IMR-90 (cell line): ENCODE measurements at regions not wholly inside any gene's neighbourhood (a gene's known extent, or its start where the extent isn't known, plus 50 kb on each side); places are given as distances from the start of the nearest gene placed in this dataset.

Experiments used
- ATAC-seq: fragments of 200-7000 bp; cut with Tn5 transposase; 2 replicates; pipeline ENCODE4 v1.9.1; 2020; ENCODE audit warnings: low read depth, mild to moderate bottlenecking, moderate library complexity
- BruUV-seq: library from RNA; stranded (reverse); fragments of 400-500 nt; replicated peaks from 2 replicates; lab custom pipeline; 2021; lab: Mats Ljungman, UMichigan
- CTCF ChIA-PET: fragments of 300-600 bp; formaldehyde crosslinking; extraction: SDS; loops from one replicate; lab custom pipeline; 2021; ENCODE audit warnings: antibody characterized with exemption; lab: Yijun Ruan, JAX
- POLR2A ChIA-PET: fragments of 300-600 bp; sonication (Branson Sonifier 250); formaldehyde crosslinking; loops from one replicate; lab custom pipeline; 2022; ENCODE audit warnings: antibody characterized with exemption; ENCODE audit not compliant: unreplicated experiment; lab: Charles Lee
- DNase-seq: peaks from one replicate; pipeline ENCODE4 v3.0.0; 2013
- H2AFZ ChIP-seq: replicated peaks from 2 replicates; pipeline ENCODE3; 2013; ENCODE audit warnings: low read length, mild to moderate bottlenecking; ENCODE audit not compliant: poor library complexity
- H2AK5ac ChIP-seq: 2 replicates; pipeline ENCODE4 v1.6.1; 2013; ENCODE audit warnings: low read depth, low read length, inconsistent platforms
- H2AK9ac ChIP-seq: replicated peaks from 2 replicates; pipeline ENCODE3; 2013; ENCODE audit warnings: mild to moderate bottlenecking, low read depth, low read length, moderate library complexity; ENCODE audit not compliant: poor library complexity
- H2BK120ac ChIP-seq: 2 replicates; pipeline ENCODE4 v1.6.1; 2013; ENCODE audit warnings: low read depth, low read length, inconsistent platforms
- H2BK15ac ChIP-seq: 3 replicates; pipeline ENCODE4 v1.6.1; 2013; ENCODE audit warnings: low read depth, low read length, inconsistent platforms
- H2BK20ac ChIP-seq: 2 replicates; pipeline ENCODE4 v1.6.1; 2013; ENCODE audit warnings: low read depth, mild to moderate bottlenecking, inconsistent platforms, low read length, moderate library complexity
- H2BK5ac ChIP-seq: 2 replicates; pipeline ENCODE4 v1.6.1; 2013; ENCODE audit warnings: mild to moderate bottlenecking, low read depth, low read length, inconsistent platforms; ENCODE audit not compliant: poor library complexity, severe bottlenecking
- H3K14ac ChIP-seq: replicated peaks from 2 replicates; pipeline ENCODE4 v1.6.1; 2013; ENCODE audit warnings: low read depth, low read length, inconsistent platforms
- H3K18ac ChIP-seq: 2 replicates; pipeline ENCODE4 v1.6.1; 2013; ENCODE audit warnings: low read depth, low read length, control low read depth
- H3K23ac ChIP-seq: 2 replicates; pipeline ENCODE4 v1.6.1; 2013; ENCODE audit warnings: low read depth, low read length, inconsistent platforms
- H3K27ac ChIP-seq: 2 replicates; pipeline ENCODE4 v1.5.1; 2013; ENCODE audit warnings: mild to moderate bottlenecking, control low read depth, low read length; ENCODE audit not compliant: insufficient read depth
- H3K27me3 ChIP-seq: 2 replicates; pipeline ENCODE4 v1.6.1; 2013; ENCODE audit warnings: low read length; ENCODE audit not compliant: control insufficient read depth, insufficient read depth
- H3K36me3 ChIP-seq: 2 replicates; pipeline ENCODE4 v1.6.1; 2013; ENCODE audit warnings: low read length, mixed read lengths; ENCODE audit not compliant: control insufficient read depth, insufficient read depth
- H3K4ac ChIP-seq: 2 replicates; pipeline ENCODE4 v1.6.1; 2013; ENCODE audit warnings: low read depth, low read length, inconsistent platforms
- H3K4me1 ChIP-seq: 2 replicates; pipeline ENCODE4 v1.6.1; 2013; ENCODE audit warnings: low read length, mixed read lengths; ENCODE audit not compliant: control insufficient read depth, insufficient read depth
- H3K4me2 ChIP-seq: 2 replicates; pipeline ENCODE4 v1.6.1; 2013; ENCODE audit warnings: low read depth, mild to moderate bottlenecking, control low read depth, low read length, moderate library complexity
- H3K4me3 ChIP-seq: 2 replicates; pipeline ENCODE4 v1.5.1; 2013; ENCODE audit warnings: low read depth, mild to moderate bottlenecking, control low read depth, low read length, moderate library complexity; ENCODE audit not compliant: insufficient read depth
- H3K56ac ChIP-seq: 2 replicates; pipeline ENCODE4 v1.6.1; 2013; ENCODE audit warnings: low read length, inconsistent platforms; ENCODE audit not compliant: insufficient read depth; ENCODE audit errors: extremely low read depth
- H3K79me1 ChIP-seq, 2 experiments: 2 replicates each; pipeline ENCODE4 v1.6.1; 2013; ENCODE audit warnings: low read length in 2 of 2, inconsistent platforms in 1 of 2, low read depth in 1 of 2
- H3K9ac ChIP-seq: 2 replicates; pipeline ENCODE4 v1.6.1; 2013; ENCODE audit warnings: low read depth, low read length, control low read depth
- H3K9me1 ChIP-seq: 2 replicates; pipeline ENCODE4 v1.6.1; 2013; ENCODE audit warnings: low read length, inconsistent platforms; ENCODE audit not compliant: insufficient read depth
- H3K9me3 ChIP-seq: 2 replicates; pipeline ENCODE4 v1.6.1; 2013; ENCODE audit warnings: low read length; ENCODE audit not compliant: control insufficient read depth, insufficient read depth
- H4K20me1 ChIP-seq: 2 replicates; pipeline ENCODE4 v1.6.1; 2013; ENCODE audit warnings: low read length, inconsistent platforms; ENCODE audit not compliant: insufficient read depth
- H4K5ac ChIP-seq: 2 replicates; pipeline ENCODE4 v1.6.1; 2013; ENCODE audit warnings: mild to moderate bottlenecking, low read depth, low read length, control low read depth
- H4K8ac ChIP-seq, 2 experiments: 2 replicates each; pipeline ENCODE4 v1.6.1; 2013; ENCODE audit warnings: low read depth in 2 of 2, low read length in 2 of 2, control low read depth in 1 of 2, inconsistent platforms in 1 of 2
- H4K91ac ChIP-seq: 2 replicates; pipeline ENCODE4 v1.6.1; 2013; ENCODE audit warnings: low read depth, low read length, inconsistent platforms; ENCODE audit not compliant: insufficient read depth
- BHLHE40 ChIP-seq: fragments of 150-350 bp; IDR thresholded peaks from 2 replicates; pipeline ENCODE4 v1.6.1; 2016; ENCODE audit warnings: mild to moderate bottlenecking, low read depth, low read length
- CEBPB ChIP-seq: IDR thresholded peaks from 2 replicates; pipeline ENCODE4 v1.6.1; 2012; ENCODE audit warnings: low read depth, low read length, improper control_type of control experiment
- CHD1 ChIP-seq: IDR thresholded peaks from 2 replicates; pipeline ENCODE4 v1.6.1; 2012; ENCODE audit warnings: low read depth, low read length, improper control_type of control experiment
- FOS ChIP-seq: fragments of 150-350 bp; IDR thresholded peaks from 2 replicates; pipeline ENCODE4 v1.6.1; 2016; ENCODE audit warnings: low read depth, low read length
- MAFK ChIP-seq: IDR thresholded peaks from 2 replicates; pipeline ENCODE4 v1.6.1; 2012; ENCODE audit warnings: low read depth, low read length, improper control_type of control experiment
- MAZ ChIP-seq: IDR thresholded peaks from 2 replicates; pipeline ENCODE4 v1.6.1; 2012; ENCODE audit warnings: low read depth, mild to moderate bottlenecking, low read length, improper control_type of control experiment, moderate library complexity, borderline replicate concordance
- NFE2L2 ChIP-seq: fragments of 150-350 bp; IDR thresholded peaks from 2 replicates; pipeline ENCODE4 v1.6.1; 2016; ENCODE audit warnings: low read depth, mild to moderate bottlenecking, low read length
- POLR2A ChIP-seq: IDR thresholded peaks from 2 replicates; pipeline ENCODE4 v1.6.1; 2012; ENCODE audit warnings: mild to moderate bottlenecking, low read depth, low read length
- RAD21 ChIP-seq: IDR thresholded peaks from 2 replicates; pipeline ENCODE4 v1.6.1; 2012; ENCODE audit warnings: low read length, improper control_type of control experiment
- RCOR1 ChIP-seq: IDR thresholded peaks from 2 replicates; pipeline ENCODE4 v1.6.1; 2012; ENCODE audit warnings: mild to moderate bottlenecking, low read length, improper control_type of control experiment; ENCODE audit not compliant: insufficient replicate concordance
- RFX5 ChIP-seq: IDR thresholded peaks from 2 replicates; pipeline ENCODE4 v1.8.0; 2012; ENCODE audit warnings: low read depth, mild to moderate bottlenecking, low read length, moderate library complexity
- SMC3 ChIP-seq: fragments of 150-350 bp; IDR thresholded peaks from 2 replicates; pipeline ENCODE4 v1.6.1; 2016; ENCODE audit warnings: low read depth, mild to moderate bottlenecking, antibody characterized with exemption, low read length, moderate library complexity
- USF2 ChIP-seq: fragments of 150-350 bp; IDR thresholded peaks from 2 replicates; pipeline ENCODE4 v1.6.1; 2017; ENCODE audit warnings: mild to moderate bottlenecking, antibody characterized with exemption, low read length, low read depth
- WGBS, 2 experiments: methylation state at CpG; one replicate each; pipeline versions ENCODE4 v1.1.5 to v1.1.7; 2013; ENCODE audit warnings: missing lambda C conversion rate in 2 of 2; ENCODE audit not compliant: insufficient read length in 1 of 2; ENCODE audit errors: extremely low coverage in 2 of 2; 5-methylcytosine and 5-hydroxymethylcytosine counted together
- dilution Hi-C: fragments of 300-500 bp; cut with HindIII; formaldehyde crosslinking; loops from one replicate; pipeline ENCODE4 v1.14.3; 2018; ENCODE audit warnings: low sequenced_read_pairs; ENCODE audit not compliant: unreplicated experiment
- in situ Hi-C: fragments of 300-500 bp; cut with MboI; formaldehyde crosslinking; loops from 3 replicates; pipeline ENCODE4 v1.14.3; 2019; ENCODE audit warnings: low sequenced_read_pairs, inconsistent platforms, mixed read lengths
- intact Hi-C: fragments of 100-400 bp; cut with micrococcal nuclease; formaldehyde crosslinking; loops from 2 replicates; pipeline ENCODE4 v1.10.0; 2022
- TF ChIP-seq, protein P1 (sequence below): fragments of 150-350 bp; IDR thresholded peaks from 2 replicates; pipeline ENCODE4 v1.6.1; 2016; ENCODE audit warnings: low read depth, mild to moderate bottlenecking, low read length, moderate library complexity, borderline replicate concordance
- TF ChIP-seq, protein P2 (sequence below): conservative IDR thresholded peaks from 2 replicates; pipeline ENCODE4 v1.5.1; 2012; ENCODE audit warnings: mild to moderate bottlenecking, low read depth, low read length, improper control_type of control experiment

GRCh38 chr2:167842047-167842446, 405.3 kb downstream of the STK39 start:
- WGBS, 2 experiments, result no CpG with 5 or more reads among the region's 1 CpG
- CTCF ChIA-PET, result no interaction called here
- in situ Hi-C loops, result no loop called here

More at GRCh38 chr2:167842047-167842446, 405.3 kb downstream of the STK39 start:
- Histone ChIP-seq H3K4me2 (no peak overlapping the region), H4K5ac (no peak overlapping the region), H3K23ac (no peak overlapping the region), H4K20me1 (no peaks in the 10 kb centered on the region), H3K9me1 (no peaks in the 10 kb centered on the region), H2AK9ac (no peak overlapping the region), H3K4me3 (no peak overlapping the region), H3K27me3 (no peaks in the 10 kb centered on the region), H3K9ac (no peak overlapping the region), H3K18ac (no peak overlapping the region), H2BK20ac (no peak overlapping the region), H2BK120ac (no peak overlapping the region), H3K36me3 (no peaks in the 10 kb centered on the region), H2BK5ac (no peak overlapping the region), H2AK5ac (no peak overlapping the region), H3K4me1 (no peaks in the 10 kb centered on the region), H3K4ac (no peak overlapping the region), H4K8ac (no peak overlapping the region), H3K27ac (no peak overlapping the region), H3K14ac (no peak overlapping the region), H4K91ac (no peak overlapping the region), H2BK15ac (no peak overlapping the region), H2AFZ (no peak overlapping the region), H3K56ac (no peak overlapping the region), H3K9me3 (no peaks in the 10 kb centered on the region), H3K79me1 (no peaks in the 10 kb centered on the region)
- POLR2A ChIA-PET, result no interaction called here
- DNase-seq, result no peak
- intact Hi-C loops, result no loop called here
- no TSS peak for BruUV-seq
- no peak for TF ChIP-seq USF2
- no peak for TF ChIP-seq BHLHE40
- no peak for TF ChIP-seq MAZ
- TF ChIP-seq RCOR1, result no peak
- TF ChIP-seq FOS, result no peak
- no peak for TF ChIP-seq CHD1
- TF ChIP-seq RFX5, result no peak
- no peak for TF ChIP-seq POLR2A
- TF ChIP-seq, protein P1, sequence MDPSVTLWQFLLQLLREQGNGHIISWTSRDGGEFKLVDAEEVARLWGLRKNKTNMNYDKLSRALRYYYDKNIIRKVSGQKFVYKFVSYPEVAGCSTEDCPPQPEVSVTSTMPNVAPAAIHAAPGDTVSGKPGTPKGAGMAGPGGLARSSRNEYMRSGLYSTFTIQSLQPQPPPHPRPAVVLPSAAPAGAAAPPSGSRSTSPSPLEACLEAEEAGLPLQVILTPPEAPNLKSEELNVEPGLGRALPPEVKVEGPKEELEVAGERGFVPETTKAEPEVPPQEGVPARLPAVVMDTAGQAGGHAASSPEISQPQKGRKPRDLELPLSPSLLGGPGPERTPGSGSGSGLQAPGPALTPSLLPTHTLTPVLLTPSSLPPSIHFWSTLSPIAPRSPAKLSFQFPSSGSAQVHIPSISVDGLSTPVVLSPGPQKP, result no peak
- no peak for TF ChIP-seq SMC3
- TF ChIP-seq, protein P2, sequence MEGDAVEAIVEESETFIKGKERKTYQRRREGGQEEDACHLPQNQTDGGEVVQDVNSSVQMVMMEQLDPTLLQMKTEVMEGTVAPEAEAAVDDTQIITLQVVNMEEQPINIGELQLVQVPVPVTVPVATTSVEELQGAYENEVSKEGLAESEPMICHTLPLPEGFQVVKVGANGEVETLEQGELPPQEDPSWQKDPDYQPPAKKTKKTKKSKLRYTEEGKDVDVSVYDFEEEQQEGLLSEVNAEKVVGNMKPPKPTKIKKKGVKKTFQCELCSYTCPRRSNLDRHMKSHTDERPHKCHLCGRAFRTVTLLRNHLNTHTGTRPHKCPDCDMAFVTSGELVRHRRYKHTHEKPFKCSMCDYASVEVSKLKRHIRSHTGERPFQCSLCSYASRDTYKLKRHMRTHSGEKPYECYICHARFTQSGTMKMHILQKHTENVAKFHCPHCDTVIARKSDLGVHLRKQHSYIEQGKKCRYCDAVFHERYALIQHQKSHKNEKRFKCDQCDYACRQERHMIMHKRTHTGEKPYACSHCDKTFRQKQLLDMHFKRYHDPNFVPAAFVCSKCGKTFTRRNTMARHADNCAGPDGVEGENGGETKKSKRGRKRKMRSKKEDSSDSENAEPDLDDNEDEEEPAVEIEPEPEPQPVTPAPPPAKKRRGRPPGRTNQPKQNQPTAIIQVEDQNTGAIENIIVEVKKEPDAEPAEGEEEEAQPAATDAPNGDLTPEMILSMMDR, result no peak
- TF ChIP-seq NFE2L2, result no peak
- TF ChIP-seq CEBPB, result no peak
- TF ChIP-seq RAD21, result no peak
- no peak for TF ChIP-seq MAFK
- dilution Hi-C loops, result no loop called here
- ATAC-seq, result no peak
